ENCODE measurements at regions not wholly inside any gene's neighbourhood (a gene's known extent, or its start where the extent isn't known, plus 50 kb on each side); places are given as distances from the start of the nearest gene placed in this dataset.

- POLR2A ChIA-PET, result no interaction called here
- Histone ChIP-seq H3K9me3 (ENCODE audit: control insufficient read depth, insufficient read depth, low read depth, low read length) (no peaks in the 10 kb centered on the region), H3K4me1 (ENCODE audit: control insufficient read depth, insufficient read depth, low read length) (no peaks in the 10 kb centered on the region), H3K36me3 (ENCODE audit: control insufficient read depth in 2 of 2, insufficient read depth in 1 of 2, low read length in 2 of 2) (no peaks in the 10 kb centered on the region), H3K4me3 (ENCODE audit: low read depth, low read length) (no peak overlapping the region), H3K27ac (ENCODE audit: extremely low read depth, low read depth, low read length) (no peak overlapping the region)
- CTCF ChIA-PET, result no interaction called here
- TF ChIP-seq ZNF394 (tag by site-specific recombination; IDR thresholded peaks at IDR 0.05; ENCODE audit: borderline replicate concordance) (no peak), ZNF639 (tag by site-specific recombination; IDR thresholded peaks at IDR 0.05) (no peak)
Measured at GRCh38 chr13:86080340-86080995, 281.2 kb upstream of the SLITRK6 start.

GRCh38 chr13:86066611-86067365 lies 267.6 kb upstream of the SLITRK6 start:
- no peaks in the 10 kb centered on the region for H3K36me3 ChIP-seq (ENCODE audit: control insufficient read depth in 2 of 2, insufficient read depth in 1 of 2, low read length in 2 of 2)

GRCh38 chr13:86052141-86052540 lies 252.9 kb upstream of the SLITRK6 start:
- no peak for TF ChIP-seq REPIN1 (tag by site-specific recombination; IDR thresholded peaks at IDR 0.05; ENCODE audit: low read depth)
- no peaks in the 10 kb centered on the region for H3K4me1 ChIP-seq (ENCODE audit: control insufficient read depth, insufficient read depth, low read length)
- no peaks in the 10 kb centered on the region for H3K36me3 ChIP-seq (ENCODE audit: control insufficient read depth in 2 of 2, insufficient read depth in 1 of 2, low read length in 2 of 2)
- CTCF ChIA-PET, result interaction anchor here (0.7 kb wide), 1 partner anchor 43 kb away, joined by 3 read pairs; no protein-coding TSS in a partner anchor
- H3K27ac ChIP-seq (ENCODE audit: extremely low read depth, low read depth, low read length), result no peak overlapping the region
- H3K9me3 ChIP-seq (ENCODE audit: control insufficient read depth, insufficient read depth, low read depth, low read length), result no peaks in the 10 kb centered on the region
- POLR2A ChIA-PET, result no interaction called here
- no peak overlapping the region for H3K4me3 ChIP-seq (ENCODE audit: low read depth, low read length)

More at GRCh38 chr13:86066611-86067365, 267.6 kb upstream of the SLITRK6 start:
- ChIA-PET CTCF (interaction anchor here (0.5 kb wide), 1 partner anchor 1962 kb away, joined by 3 read pairs; no protein-coding TSS in a partner anchor), POLR2A (no interaction called here)
- TF ChIP-seq ZBTB17 (tag by site-specific recombination; IDR thresholded peaks at IDR 0.05) (no peak), ZBTB49 (tag by site-specific recombination; IDR thresholded peaks at IDR 0.05; ENCODE audit: low read depth) (no peak), ZNF114 (tag by site-specific recombination; IDR thresholded peaks at IDR 0.05) (no peak), ZNF202 (tag by site-specific recombination; IDR thresholded peaks at IDR 0.05; ENCODE audit: borderline replicate concordance) (no peak), ZNF707 (tag by site-specific recombination; IDR thresholded peaks at IDR 0.05) (no peak), MEIS1 (CRISPR knock-in tag; IDR thresholded peaks at IDR 0.05; ENCODE audit: borderline replicate concordance) (no peak)
- H3K4me1 ChIP-seq (ENCODE audit: control insufficient read depth, insufficient read depth, low read length), result no peaks in the 10 kb centered on the region
- no peak overlapping the region for H3K27ac ChIP-seq (ENCODE audit: extremely low read depth, low read depth, low read length)
- no peaks in the 10 kb centered on the region for H3K9me3 ChIP-seq (ENCODE audit: control insufficient read depth, insufficient read depth, low read depth, low read length)
- no peak overlapping the region for H3K4me3 ChIP-seq (ENCODE audit: low read depth, low read length)

- CTCF ChIA-PET, result interaction anchor here (0.7 kb wide), 1 partner anchor 44 kb away, joined by 3 read pairs; no protein-coding TSS in a partner anchor
- no peak overlapping the region for H3K4me3 ChIP-seq (ENCODE audit: low read depth, low read length)
- no peaks in the 10 kb centered on the region for H3K9me3 ChIP-seq (ENCODE audit: control insufficient read depth, insufficient read depth, low read depth, low read length)
- POLR2A ChIA-PET, result no interaction called here
- no peak for TF ChIP-seq ZBTB17 (tag by site-specific recombination; IDR thresholded peaks at IDR 0.05)
- no peak for TF ChIP-seq ZNF692 (tag by site-specific recombination; IDR thresholded peaks at IDR 0.05)
- H3K27ac ChIP-seq (ENCODE audit: extremely low read depth, low read depth, low read length), result no peak overlapping the region
- H3K4me1 ChIP-seq (ENCODE audit: control insufficient read depth, insufficient read depth, low read length), result no peaks in the 10 kb centered on the region
- no peaks in the 10 kb centered on the region for H3K36me3 ChIP-seq (ENCODE audit: control insufficient read depth in 2 of 2, insufficient read depth in 1 of 2, low read length in 2 of 2)
Measured at GRCh38 chr13:86051134-86052103, 252.2 kb upstream of the SLITRK6 start.
